ENCODE measurements at regions not wholly inside any gene's neighbourhood (a gene's known extent, or its start where the extent isn't known, plus 50 kb on each side); places are given as distances from the start of the nearest gene placed in this dataset.

GRCh38 chr4:56227301-56227835 is 159.9 kb downstream of the AASDH start:
- Histone ChIP-seq H3K27ac (ENCODE audit: insufficient read depth, low read depth, low read length, poor library complexity, severe bottlenecking) (no peak overlapping the region), H3K4me3 (ENCODE audit: insufficient read depth, low read depth, low read length) (no peak overlapping the region), H3K27me3 (ENCODE audit: control insufficient read depth, insufficient read depth, low read length, poor library complexity, severe bottlenecking) (no peaks in the 10 kb centered on the region), H3K9me3 (ENCODE audit: control insufficient read depth, low read length) (no peaks in the 10 kb centered on the region), H3K36me3 (ENCODE audit: control insufficient read depth, insufficient read depth, low read length) (no peaks in the 10 kb centered on the region), H3K4me1 (ENCODE audit: control insufficient read depth, insufficient read depth, low read length) (no peaks in the 10 kb centered on the region)
- WGBS, 2 experiments = 95 to 96% methylated on average over 6 of the region's 6 CpGs

- H3K4me1 ChIP-seq (ENCODE audit: control insufficient read depth, insufficient read depth, low read length) = no peaks in the 10 kb centered on the region
- 50 to 55% methylated on average over 2 of the region's 2 CpGs for WGBS, 2 experiments
- no peak overlapping the region for H3K27ac ChIP-seq (ENCODE audit: insufficient read depth, low read depth, low read length, poor library complexity, severe bottlenecking)
- H3K9me3 ChIP-seq (ENCODE audit: control insufficient read depth, low read length) = no peaks in the 10 kb centered on the region
- no peak overlapping the region for H3K4me3 ChIP-seq (ENCODE audit: insufficient read depth, low read depth, low read length)
- H3K36me3 ChIP-seq (ENCODE audit: control insufficient read depth, insufficient read depth, low read length) = no peaks in the 10 kb centered on the region
- no peaks in the 10 kb centered on the region for H3K27me3 ChIP-seq (ENCODE audit: control insufficient read depth, insufficient read depth, low read length, poor library complexity, severe bottlenecking)
Observed at GRCh38 chr4:56226579-56226978, 160.7 kb downstream of the AASDH start.

GRCh38 chr4:56224641-56225040 is 162.7 kb downstream of the AASDH start:
- no peak overlapping the region for H3K4me3 ChIP-seq (ENCODE audit: insufficient read depth, low read depth, low read length)
- H3K9me3 ChIP-seq (ENCODE audit: control insufficient read depth, low read length) = no peaks in the 10 kb centered on the region
- 83 to 100% methylated on average over 1 of the region's 1 CpG for WGBS, 2 experiments
- H3K36me3 ChIP-seq (ENCODE audit: control insufficient read depth, insufficient read depth, low read length) = no peaks in the 10 kb centered on the region
- no peaks in the 10 kb centered on the region for H3K27me3 ChIP-seq (ENCODE audit: control insufficient read depth, insufficient read depth, low read length, poor library complexity, severe bottlenecking)
- H3K4me1 ChIP-seq (ENCODE audit: control insufficient read depth, insufficient read depth, low read length) = peaks cover 9% of the 10 kb centered on the region
- no peak overlapping the region for H3K27ac ChIP-seq (ENCODE audit: insufficient read depth, low read depth, low read length, poor library complexity, severe bottlenecking)

GRCh38 chr4:56222514-56222913 is 164.8 kb downstream of the AASDH start:
- H3K27me3 ChIP-seq (ENCODE audit: control insufficient read depth, insufficient read depth, low read length, poor library complexity, severe bottlenecking) = no peaks in the 10 kb centered on the region
- H3K36me3 ChIP-seq (ENCODE audit: control insufficient read depth, insufficient read depth, low read length) = no peaks in the 10 kb centered on the region
- H3K27ac ChIP-seq (ENCODE audit: insufficient read depth, low read depth, low read length, poor library complexity, severe bottlenecking) = no peak overlapping the region
- H3K4me3 ChIP-seq (ENCODE audit: insufficient read depth, low read depth, low read length) = no peak overlapping the region
- H3K9me3 ChIP-seq (ENCODE audit: control insufficient read depth, low read length) = no peaks in the 10 kb centered on the region
- WGBS, 2 experiments = 91 to 95% methylated on average over 6 of the region's 6 CpGs
- peaks cover 9% of the 10 kb centered on the region for H3K4me1 ChIP-seq (ENCODE audit: control insufficient read depth, insufficient read depth, low read length)

- no peak overlapping the region for H3K4me3 ChIP-seq (ENCODE audit: insufficient read depth, low read depth, low read length)
- WGBS, 2 experiments = 69 to 73% methylated on average over 3 of the region's 3 CpGs
- no peak overlapping the region for H3K27ac ChIP-seq (ENCODE audit: insufficient read depth, low read depth, low read length, poor library complexity, severe bottlenecking)
- H3K9me3 ChIP-seq (ENCODE audit: control insufficient read depth, low read length) = no peaks in the 10 kb centered on the region
- peaks cover 9% of the 10 kb centered on the region for H3K4me1 ChIP-seq (ENCODE audit: control insufficient read depth, insufficient read depth, low read length)
- no peaks in the 10 kb centered on the region for H3K36me3 ChIP-seq (ENCODE audit: control insufficient read depth, insufficient read depth, low read length)
- H3K27me3 ChIP-seq (ENCODE audit: control insufficient read depth, insufficient read depth, low read length, poor library complexity, severe bottlenecking) = no peaks in the 10 kb centered on the region
Observed at GRCh38 chr4:56220261-56220660, 167.0 kb downstream of the AASDH start.

GRCh38 chr4:56219447-56219846 is 167.8 kb downstream of the AASDH start:
- no peaks in the 10 kb centered on the region for H3K27me3 ChIP-seq (ENCODE audit: control insufficient read depth, insufficient read depth, low read length, poor library complexity, severe bottlenecking)
- no peak overlapping the region for H3K27ac ChIP-seq (ENCODE audit: insufficient read depth, low read depth, low read length, poor library complexity, severe bottlenecking)
- H3K36me3 ChIP-seq (ENCODE audit: control insufficient read depth, insufficient read depth, low read length) = no peaks in the 10 kb centered on the region
- no peak overlapping the region for H3K4me3 ChIP-seq (ENCODE audit: insufficient read depth, low read depth, low read length)
- 90 to 94% methylated on average over 3 of the region's 3 CpGs for WGBS, 2 experiments
- H3K4me1 ChIP-seq (ENCODE audit: control insufficient read depth, insufficient read depth, low read length) = peaks cover 9% of the 10 kb centered on the region
- no peaks in the 10 kb centered on the region for H3K9me3 ChIP-seq (ENCODE audit: control insufficient read depth, low read length)

- 73 to 83% methylated on average over 2 of the region's 2 CpGs for WGBS, 2 experiments
- H3K27ac ChIP-seq (ENCODE audit: insufficient read depth, low read depth, low read length, poor library complexity, severe bottlenecking) = no peak overlapping the region
Observed at GRCh38 chr4:56218230-56218895, 168.9 kb downstream of the AASDH start.

GRCh38 chr4:56217343-56217890 is 169.9 kb downstream of the AASDH start:
- no peaks in the 10 kb centered on the region for H3K36me3 ChIP-seq (ENCODE audit: control insufficient read depth, insufficient read depth, low read length)
- peaks cover 9% of the 10 kb centered on the region for H3K4me1 ChIP-seq (ENCODE audit: control insufficient read depth, insufficient read depth, low read length)
- WGBS, 2 experiments = 58 to 64% methylated on average over 3 of the region's 3 CpGs
- no peaks in the 10 kb centered on the region for H3K27me3 ChIP-seq (ENCODE audit: control insufficient read depth, insufficient read depth, low read length, poor library complexity, severe bottlenecking)
- H3K4me3 ChIP-seq (ENCODE audit: insufficient read depth, low read depth, low read length) = no peak overlapping the region
- H3K27ac ChIP-seq (ENCODE audit: insufficient read depth, low read depth, low read length, poor library complexity, severe bottlenecking) = no peak overlapping the region
- no peaks in the 10 kb centered on the region for H3K9me3 ChIP-seq (ENCODE audit: control insufficient read depth, low read length)

More at GRCh38 chr4:56218230-56218895, 168.9 kb downstream of the AASDH start:
- Histone ChIP-seq H3K4me1 (ENCODE audit: control insufficient read depth, insufficient read depth, low read length) (peaks cover 9% of the 10 kb centered on the region), H3K4me3 (ENCODE audit: insufficient read depth, low read depth, low read length) (no peak overlapping the region), H3K27me3 (ENCODE audit: control insufficient read depth, insufficient read depth, low read length, poor library complexity, severe bottlenecking) (no peaks in the 10 kb centered on the region), H3K36me3 (ENCODE audit: control insufficient read depth, insufficient read depth, low read length) (no peaks in the 10 kb centered on the region), H3K9me3 (ENCODE audit: control insufficient read depth, low read length) (no peaks in the 10 kb centered on the region)

GRCh38 chr4:56215901-56216300 is 171.4 kb downstream of the AASDH start:
- Histone ChIP-seq H3K4me1 (ENCODE audit: control insufficient read depth, insufficient read depth, low read length) (peaks cover 9% of the 10 kb centered on the region), H3K36me3 (ENCODE audit: control insufficient read depth, insufficient read depth, low read length) (no peaks in the 10 kb centered on the region)

GRCh38 chr4:56215141-56215783 is 172.0 kb downstream of the AASDH start:
- 77 to 78% methylated on average over 4 of the region's 4 CpGs for WGBS, 2 experiments
- no peak overlapping the region for H3K4me3 ChIP-seq (ENCODE audit: insufficient read depth, low read depth, low read length)
- H3K36me3 ChIP-seq (ENCODE audit: control insufficient read depth, insufficient read depth, low read length) = no peaks in the 10 kb centered on the region
- no peak overlapping the region for H3K27ac ChIP-seq (ENCODE audit: insufficient read depth, low read depth, low read length, poor library complexity, severe bottlenecking)
- peaks cover 5% of the 10 kb centered on the region for H3K4me1 ChIP-seq (ENCODE audit: control insufficient read depth, insufficient read depth, low read length)
- H3K27me3 ChIP-seq (ENCODE audit: control insufficient read depth, insufficient read depth, low read length, poor library complexity, severe bottlenecking) = no peaks in the 10 kb centered on the region
- H3K9me3 ChIP-seq (ENCODE audit: control insufficient read depth, low read length) = peaks cover 4% of the 10 kb centered on the region

More at GRCh38 chr4:56215901-56216300, 171.4 kb downstream of the AASDH start:
- Histone ChIP-seq H3K9me3 (ENCODE audit: control insufficient read depth, low read length) (peaks cover 4% of the 10 kb centered on the region), H3K4me3 (ENCODE audit: insufficient read depth, low read depth, low read length) (no peak overlapping the region), H3K27ac (ENCODE audit: insufficient read depth, low read depth, low read length, poor library complexity, severe bottlenecking) (no peak overlapping the region), H3K27me3 (ENCODE audit: control insufficient read depth, insufficient read depth, low read length, poor library complexity, severe bottlenecking) (no peaks in the 10 kb centered on the region)
- WGBS, 2 experiments = 70 to 75% methylated on average over 3 of the region's 3 CpGs

Data from ectodermal cell (in vitro differentiated cells).